NCI-H2227 (cell line): ENCODE measurements at regions not wholly inside any gene's neighbourhood (a gene's known extent, or its start where the extent isn't known, plus 50 kb on each side); places are given as distances from the start of the nearest gene placed in this dataset.

ENCODE experiments used
- DNase-seq: peaks from one replicate; lab custom pipeline; 2025; ENCODE audit not compliant: unreplicated experiment; lab: John Stamatoyannopoulos, UW

DNA sequence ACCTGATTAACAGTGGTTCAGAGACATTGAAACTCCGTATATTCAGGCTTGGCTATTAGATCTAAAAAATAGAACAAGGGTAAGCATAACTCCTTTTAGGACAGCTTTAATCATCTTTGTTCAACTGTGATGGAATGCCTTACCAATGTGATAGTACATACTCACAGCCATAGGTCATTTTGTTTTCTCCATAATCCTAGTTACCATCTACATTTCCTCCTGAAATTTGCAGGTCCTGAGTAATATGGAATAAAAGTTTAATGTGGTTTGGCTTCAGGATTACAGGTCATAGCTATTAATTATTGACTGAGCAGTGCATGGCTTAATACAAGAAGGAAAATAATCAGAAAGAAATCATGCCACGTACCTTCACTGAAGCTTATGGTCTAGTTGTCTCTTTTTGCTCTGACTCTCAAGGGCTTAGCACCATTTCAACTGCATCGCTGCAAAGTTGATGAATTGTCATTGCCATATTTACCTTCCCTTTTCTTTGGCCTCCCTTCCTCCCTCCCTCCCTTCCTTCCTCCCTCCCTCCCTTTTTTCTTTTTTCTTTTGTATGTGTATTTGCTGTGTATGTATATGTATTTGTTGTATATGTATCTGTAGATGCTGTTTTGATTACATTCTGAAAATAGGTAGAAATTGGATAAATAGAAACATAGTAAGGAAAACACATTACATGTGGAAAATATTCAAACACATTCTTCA is 250.9 kb upstream of the ZNF608 start:
- DNase-seq, result no peak

DNA sequence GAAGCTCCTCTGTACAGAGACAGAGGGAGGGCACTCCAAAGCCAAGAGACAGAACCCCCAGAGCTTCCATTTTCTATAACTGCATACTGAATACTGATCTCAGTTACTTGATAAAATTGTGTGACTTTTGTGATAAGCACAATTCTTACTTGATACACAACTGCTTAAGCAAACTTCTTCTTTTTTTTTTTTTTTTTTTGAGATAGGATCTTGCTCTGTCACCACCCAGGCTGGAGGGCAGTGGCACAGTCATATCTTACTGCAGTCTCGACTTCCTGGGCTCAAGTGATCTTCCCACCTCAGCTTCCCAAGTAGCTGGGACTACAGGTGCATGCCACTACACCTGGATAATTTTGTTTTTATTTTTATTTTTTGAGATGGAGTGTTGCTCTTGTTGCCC is 252.1 kb upstream of the ZNF608 start:
- no peak for DNase-seq

DNA sequence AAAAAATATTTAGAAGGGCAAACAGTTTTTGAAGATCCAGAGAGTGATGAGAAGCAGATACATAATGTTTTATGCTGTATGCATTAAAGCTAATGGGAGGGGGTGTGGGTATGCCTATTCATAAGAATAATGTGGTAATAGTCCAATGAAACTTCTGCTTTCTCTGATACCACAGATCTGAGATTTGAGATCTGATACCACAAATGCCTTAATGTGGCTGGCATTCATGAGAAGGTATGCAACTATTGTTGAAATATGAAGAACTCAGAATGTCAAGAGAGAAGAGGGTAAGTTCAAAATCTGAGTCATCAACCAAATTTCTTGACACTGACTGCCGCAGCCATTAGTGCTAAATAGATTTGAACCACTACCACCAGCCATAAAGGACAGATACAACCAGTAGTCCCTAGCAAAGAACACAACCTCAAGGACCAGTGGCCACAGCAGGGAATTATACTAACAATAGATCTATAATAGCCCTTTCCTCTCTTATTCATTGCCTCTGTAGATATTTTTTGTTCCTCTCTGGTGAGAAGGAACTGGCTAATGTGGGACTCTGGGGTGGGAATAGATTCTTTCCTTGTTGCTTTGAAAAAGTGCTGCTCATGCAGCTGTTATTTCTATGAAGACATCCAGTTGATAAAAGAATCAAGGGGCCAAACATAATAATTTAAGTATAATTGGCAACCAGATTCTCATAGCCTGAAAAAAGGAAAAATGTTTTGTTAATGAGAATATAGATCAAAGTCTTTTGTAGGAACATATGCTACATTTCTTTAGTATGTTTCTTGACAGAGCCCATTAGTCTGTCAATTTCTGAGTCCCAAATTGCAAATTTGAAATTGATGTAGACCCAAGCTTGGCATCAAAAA is 256.5 kb upstream of the ZNF608 start:
- no peak for DNase-seq

DNA sequence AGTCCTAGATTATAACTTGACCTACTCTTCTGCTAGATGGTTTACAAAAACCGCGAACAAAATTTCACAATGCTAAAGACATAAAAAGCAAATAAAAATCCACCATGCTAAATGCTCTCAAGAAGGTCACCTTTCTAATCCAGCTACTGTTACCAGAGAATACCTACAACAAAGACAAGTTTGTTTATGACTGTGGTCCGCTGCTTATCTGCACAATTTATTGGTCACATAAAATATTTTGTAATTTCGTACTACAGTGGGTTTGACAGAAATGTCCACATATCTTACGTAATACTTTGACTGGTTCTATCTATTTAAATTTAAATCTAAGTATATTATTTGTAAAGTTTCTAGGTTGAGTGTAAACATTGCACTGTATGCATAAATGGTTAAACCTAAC is 257.6 kb upstream of the ZNF608 start:
- DNase-seq, result no peak

DNA sequence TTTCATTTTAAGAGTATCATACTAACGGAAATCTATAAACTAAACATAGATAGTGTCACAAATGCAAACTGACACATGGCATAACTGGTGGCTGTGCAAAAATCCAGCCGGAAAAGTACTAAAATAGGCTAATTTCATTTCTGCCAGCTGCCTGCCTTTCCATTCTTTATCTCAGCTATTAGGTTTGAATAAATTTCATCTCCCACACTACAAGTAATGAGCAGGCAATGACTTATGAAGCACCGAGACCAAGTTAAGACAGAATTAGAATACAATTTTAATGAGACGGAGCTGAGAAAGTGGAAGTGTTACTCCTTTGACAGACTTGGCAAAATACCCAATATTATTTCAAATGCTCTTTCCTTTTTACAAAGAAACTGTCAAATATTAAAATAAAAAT is 258.8 kb upstream of the ZNF608 start:
- no peak for DNase-seq

DNA sequence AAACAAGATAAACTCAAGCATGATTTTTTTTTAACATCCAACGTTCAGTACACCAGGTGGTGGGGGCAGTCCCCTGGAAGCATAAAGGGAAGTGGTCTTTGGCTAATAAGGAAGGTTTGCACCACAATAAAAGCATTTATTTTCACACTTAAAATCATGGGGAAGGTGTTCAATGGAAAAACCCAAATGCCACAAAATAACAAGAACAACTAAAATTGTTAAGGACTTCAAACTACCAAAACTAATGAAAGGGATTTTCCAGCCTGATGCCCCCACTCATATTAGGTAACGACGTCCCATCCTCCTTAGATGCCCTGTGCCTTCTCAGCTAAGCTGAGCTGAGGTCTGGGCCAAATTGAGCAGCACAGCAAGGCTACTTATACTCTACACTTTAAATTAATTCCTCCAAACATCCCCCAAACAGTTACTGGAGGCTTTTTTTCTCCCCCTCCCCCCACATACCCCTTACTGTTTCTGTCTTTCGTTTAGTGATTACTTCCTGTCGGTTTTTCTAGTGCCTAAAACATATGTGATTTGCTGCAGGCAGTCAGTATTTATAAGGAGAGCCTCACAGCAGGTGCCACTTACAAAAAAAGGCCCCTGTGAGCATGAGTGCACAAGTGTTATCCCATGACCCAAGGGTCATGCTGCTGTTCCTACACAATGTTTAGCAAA is 259.7 kb upstream of the ZNF608 start:
- peak; percentile 84 for DNase-seq

DNA sequence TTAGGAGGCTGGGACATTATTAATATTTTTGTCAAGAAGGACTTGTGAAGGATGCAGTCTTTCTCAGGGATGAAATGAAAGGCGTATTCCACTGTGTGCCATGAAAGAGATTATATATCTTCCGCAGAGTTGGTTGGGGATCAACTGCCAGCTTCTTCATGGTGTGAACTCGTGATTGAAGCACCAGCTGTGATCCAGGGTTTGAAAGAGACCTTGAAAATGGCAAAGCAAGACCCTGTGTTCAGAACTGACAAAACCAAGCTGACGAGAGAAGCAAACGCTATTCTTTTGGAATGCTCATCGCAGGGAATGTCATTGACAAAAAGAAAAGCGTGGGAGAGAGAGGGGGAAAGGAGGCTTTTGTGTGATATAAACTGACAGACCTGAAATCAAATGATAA is 263.9 kb upstream of the ZNF608 start:
- no peak for DNase-seq

DNA sequence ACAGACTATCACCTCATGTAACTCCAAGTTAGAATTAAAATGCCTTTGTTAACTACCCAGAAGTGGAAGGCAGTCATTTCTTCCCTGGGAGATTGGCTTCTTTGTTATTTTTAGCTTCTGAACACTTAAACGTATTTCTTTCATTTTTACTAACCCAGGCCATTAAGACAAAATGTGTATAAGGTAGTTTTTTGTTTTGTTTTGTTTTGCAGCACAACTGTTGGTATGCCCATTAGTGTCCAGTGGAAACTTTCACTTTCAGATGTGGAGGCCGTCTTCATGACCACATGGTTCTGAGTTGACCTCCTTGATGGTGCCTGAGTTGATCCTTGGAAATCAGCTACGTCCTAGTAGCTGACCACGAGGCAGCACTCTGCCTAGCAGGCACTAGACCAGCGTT is 264.6 kb upstream of the ZNF608 start:
- no peak for DNase-seq

DNA sequence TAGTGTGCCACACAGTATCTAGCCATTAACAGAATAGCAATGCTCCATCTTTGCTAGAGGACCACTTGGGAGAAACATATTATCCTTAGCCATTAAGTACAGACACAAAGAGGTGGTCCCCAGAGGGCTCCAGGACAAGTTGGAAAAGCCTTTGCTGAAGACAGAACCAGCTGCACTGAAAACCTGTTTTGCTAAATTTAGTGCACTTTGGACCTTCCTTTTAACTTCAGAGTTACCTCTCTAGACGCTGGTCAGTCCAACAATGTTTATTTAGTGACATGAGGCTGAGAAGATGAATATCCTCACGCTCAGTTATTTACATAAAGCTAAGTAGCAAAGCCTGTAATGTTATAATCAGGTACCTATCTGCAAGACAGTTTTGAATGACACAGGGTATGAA is 265.0 kb upstream of the ZNF608 start:
- DNase-seq, result no peak

DNA sequence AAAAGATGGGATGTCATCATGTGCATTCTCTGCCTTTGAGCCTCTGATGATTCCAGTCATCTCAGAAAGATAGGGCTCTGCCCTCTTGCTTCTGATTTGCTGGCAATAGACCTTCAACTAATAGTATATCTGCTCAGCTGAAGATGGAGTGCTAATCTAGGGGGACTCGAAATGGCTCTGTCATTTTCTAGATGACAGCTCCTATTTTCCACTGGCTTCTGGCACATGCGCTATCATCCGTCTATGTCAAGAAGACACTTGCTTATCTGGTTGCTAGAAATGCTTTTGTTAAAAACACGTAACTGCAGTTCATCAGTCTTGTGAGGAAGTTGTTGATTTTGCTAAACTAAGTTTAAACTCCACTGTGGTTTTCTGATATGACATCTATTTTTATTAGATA is 265.5 kb upstream of the ZNF608 start:
- peak; percentile 34 for DNase-seq

DNA sequence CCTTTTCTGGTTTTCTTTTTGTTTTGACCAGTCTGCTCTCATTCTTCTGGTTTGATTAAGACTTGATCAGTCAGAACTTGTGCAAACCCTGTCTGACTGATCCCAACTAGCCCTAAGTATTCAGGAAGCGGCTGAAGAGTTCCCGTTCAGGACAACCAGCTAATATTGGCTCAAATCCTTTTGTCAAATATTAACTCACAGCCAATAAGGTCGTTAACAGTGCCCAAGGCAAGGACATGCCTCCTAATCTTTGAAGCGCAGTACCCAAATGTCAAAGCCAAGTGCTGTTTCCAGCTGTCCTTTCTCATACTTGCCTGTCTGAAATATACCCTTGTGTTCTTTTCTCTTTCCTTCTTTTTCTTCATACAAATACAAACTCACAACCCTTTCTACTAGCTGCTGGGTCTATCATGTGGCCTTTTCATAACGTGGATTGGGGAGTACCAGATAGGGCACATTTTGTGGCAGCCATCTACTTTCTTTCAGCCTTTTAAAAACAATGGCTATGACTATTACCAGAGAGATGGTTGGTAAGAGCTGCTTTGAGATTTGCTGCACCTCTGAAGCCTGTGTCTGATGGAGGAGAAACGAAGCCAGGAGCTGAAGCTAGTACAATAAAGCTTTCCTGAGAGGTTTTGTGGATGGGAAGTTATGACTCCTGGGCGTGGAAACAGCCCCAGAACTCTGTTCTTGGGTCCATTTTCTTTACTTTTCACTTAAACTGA is 266.4 kb upstream of the ZNF608 start:
- DNase-seq, result no peak

DNA sequence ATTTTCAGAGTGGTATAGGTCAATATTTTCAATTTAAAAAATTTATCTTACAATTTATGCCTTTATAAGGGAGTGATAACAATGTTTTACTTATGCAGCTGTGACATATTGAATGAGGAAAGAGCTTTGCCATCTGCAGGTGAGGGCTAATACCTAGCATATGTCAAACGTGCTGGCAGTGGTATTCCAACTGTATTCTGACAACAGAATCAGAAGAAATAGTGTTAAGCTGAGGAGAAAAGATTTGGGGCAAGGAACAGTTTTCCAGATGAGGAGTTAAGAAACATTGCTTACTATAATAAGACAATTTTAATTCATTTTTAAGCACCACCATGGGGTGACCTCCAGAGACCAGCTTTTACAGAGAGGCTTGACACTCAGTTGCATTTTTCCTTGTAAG is 267.8 kb upstream of the ZNF608 start:
- no peak for DNase-seq

DNA sequence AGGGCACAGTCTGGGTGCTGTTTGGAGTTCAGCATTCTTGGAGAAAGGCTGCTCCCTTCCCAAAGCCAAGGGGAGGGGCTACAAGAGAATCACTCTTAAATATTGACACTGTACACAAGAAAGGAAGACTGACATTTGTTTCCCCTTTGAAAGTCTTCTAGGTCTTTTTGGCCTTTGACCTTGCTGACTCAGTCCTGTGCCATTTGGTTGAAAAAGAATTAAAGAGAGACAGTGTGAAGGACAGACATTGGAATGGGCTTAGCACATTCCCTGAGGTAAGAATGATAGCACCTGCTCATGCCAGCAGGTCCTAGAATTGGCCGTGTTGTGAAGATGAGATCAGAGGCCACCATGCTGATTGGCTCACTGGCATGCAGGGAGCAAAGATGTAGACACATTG is 271.4 kb upstream of the ZNF608 start:
- no peak for DNase-seq

DNA sequence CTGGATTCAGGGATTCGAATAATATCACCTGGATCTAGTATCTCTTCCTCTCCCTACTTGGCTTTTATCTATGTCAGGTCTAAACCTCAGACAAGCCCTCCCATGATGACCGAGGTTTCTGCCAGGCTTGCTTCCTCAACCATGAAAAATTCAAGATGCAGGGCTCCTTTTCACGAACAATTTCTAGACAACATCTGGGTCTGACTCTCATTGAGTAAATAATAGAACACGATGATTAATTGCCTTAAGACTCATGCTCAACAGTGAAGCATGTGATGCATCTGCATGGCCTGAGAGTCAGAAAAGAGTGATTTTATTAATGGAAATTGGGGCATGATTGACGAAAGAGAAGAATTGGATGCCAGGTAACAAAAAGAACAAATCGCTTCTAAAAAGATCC is 277.2 kb upstream of the ZNF608 start:
- no peak for DNase-seq

DNA sequence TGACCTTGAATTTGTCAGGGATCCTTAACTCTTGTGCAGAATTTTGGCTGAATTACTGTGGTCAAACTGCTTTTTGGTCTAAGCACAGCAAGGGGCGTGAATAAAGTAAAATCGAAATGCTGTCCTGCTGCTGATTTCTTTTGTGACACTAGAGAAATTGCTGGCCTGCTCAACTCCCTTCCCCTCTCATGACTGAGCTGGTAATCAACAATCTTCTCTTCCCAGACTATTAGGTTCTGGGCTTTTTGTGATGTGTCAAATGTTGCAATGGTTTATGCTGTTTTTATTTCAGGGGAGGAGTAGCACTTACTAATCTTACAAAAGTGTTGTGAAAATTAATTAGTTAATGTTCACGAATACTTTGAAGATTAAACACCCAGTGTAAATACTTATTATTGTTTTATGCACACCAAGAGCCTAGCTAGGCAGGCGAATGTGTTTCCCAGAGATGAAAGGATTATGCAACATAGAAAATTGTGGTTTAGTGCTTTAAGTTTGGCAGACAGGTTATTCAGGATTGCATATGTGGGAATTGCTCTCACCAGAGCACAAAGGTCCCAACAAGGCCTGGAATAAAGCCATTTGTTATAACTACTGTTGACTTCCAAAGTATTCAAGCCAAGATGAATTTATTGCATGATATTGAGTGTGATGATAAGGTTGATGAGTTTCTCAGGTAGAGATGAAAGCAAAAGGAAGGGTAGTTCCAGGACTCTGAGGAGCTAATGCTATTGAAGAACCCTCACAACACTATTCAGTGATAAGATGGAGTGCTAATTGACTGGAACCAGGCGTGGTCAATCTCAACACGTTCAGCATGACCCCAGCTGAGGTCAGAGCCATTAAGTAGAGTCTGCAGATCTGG is 280.7 kb upstream of the ZNF608 start:
- no peak for DNase-seq

DNA sequence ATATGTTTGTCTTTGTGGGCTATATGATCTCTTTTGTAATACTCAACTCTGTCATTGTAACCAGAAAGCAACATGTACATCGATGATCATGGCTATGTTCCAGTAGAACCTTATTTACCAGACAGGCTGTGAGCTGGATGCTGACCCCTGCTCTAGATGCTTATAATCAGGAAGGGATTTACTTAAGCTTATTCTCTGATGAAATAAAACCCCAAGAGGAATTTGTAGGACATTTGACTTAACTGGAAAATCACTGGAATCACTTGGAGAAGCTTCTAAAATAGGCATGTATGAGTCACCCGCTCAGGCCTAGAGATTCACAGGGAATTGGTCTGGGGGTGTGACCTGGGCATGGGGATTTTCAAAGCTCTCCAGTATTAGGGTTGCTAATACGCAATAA is 285.8 kb upstream of the ZNF608 start:
- DNase-seq, result no peak

DNA sequence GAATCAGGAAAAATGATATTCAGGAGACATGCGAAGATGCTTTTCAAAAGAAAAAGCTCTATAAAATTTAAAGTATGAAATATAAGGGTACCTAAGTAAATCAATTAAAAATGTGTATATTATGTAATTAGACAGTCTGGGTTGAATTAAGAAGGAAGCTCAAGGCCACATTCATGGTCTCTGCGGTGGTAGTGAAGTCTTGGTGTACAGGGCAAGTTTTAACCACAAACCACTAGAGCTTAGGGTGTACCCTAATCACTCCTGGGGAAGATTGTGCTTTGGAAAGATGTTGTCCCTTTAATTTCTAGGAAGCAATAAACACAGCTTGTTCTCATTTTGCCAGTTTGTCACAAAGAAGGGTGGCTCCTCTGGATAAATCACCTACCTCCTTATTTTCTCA is 287.2 kb upstream of the ZNF608 start:
- DNase-seq, result no peak

DNA sequence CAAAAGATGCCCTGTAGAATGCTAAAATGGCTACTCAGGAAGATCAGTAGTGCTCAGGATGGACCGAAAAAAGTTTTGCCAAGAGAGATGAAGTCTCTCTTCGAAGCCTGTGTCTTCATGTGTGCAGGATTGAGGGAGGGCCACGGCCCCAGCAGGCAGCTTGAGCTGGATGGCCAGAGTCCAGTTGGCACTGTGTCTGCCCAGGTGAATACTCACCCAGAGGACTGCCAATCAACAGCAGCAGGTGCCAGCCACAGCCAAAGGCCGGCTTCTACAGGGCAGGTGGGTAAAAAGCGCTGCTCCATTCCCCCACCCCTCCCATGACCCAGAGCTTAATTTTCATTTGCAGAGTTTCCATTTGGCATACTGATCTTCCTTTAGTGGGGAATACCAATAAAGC is 287.9 kb upstream of the ZNF608 start:
- DNase-seq, result no peak

DNA sequence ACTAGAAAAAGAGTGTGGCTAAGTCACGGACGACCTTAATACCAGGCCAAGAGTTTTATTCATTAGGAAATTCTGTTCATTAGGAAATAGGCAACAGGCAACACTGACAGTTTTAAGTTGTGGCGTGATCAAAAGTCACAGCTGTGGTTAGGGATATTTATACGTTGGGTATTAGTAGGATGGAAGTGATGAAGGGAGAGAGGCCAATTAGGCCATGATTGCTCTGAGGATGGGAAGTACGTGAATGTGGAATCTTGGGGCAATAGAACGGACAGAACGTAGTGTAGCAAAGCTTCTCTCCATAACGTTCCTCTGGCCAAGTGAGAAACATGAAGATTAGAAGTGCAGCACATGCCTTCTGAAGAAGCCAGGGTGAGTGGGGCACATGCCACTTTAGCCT is 290.1 kb upstream of the ZNF608 start:
- DNase-seq, result no peak

DNA sequence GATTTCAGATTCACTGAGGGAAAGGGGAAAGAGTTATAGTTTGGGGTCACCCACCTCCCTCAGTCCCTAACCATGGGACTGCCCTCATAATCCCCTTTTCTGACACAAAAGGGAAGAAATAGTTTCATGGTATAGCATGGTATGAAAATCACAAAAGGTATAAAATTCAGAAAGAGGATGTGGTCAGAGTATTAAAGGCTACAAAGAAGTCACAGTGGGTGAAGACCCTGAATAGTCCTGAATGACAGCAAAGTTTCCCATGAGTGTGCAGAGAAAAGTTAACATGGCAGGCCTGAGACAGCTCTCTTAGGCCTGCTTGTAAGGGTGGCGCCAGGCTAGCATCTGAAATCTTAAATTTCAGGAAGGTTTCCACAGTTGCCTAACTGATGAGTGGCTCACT is 290.6 kb upstream of the ZNF608 start:
- no peak for DNase-seq

DNA sequence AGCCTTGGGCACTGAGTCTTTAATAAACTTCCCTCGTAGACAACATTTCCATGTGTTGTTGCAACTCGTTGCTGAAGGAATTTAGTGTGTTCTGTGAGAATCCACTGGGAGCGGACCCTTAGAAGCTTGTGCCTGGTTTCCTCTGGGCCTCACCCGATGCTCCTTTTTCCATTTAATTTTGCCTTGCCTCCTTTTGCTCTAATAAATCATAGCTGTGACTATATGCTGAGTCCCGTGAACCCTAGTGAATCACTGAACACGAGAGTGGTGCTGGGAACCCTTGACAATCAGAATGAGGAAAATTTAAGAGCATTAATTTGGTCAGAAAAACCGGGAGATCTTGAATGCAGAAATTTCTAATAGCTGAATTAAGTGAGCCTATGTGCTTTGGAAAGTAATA is 291.1 kb upstream of the ZNF608 start:
- DNase-seq, result no peak
